ENCODE measurements at regions not wholly inside any gene's neighbourhood (a gene's known extent, or its start where the extent isn't known, plus 50 kb on each side); places are given as distances from the start of the nearest gene placed in this dataset.

GRCh38 chr18:64254399-64255093 lies 105.7 kb upstream of the LINC00305 start:
- Histone ChIP-seq H3K4me3 (no peak overlapping the region), H3K27ac (no peak overlapping the region), H3K4me1 (no peaks in the 10 kb centered on the region), H3K9me3 (no peaks in the 10 kb centered on the region), H3K27me3 (no peaks in the 10 kb centered on the region), H3K36me3 (no peaks in the 10 kb centered on the region)
- intact Hi-C loops (cut with DNase I): no loop called here
- DNase-seq (ENCODE audit: extremely low spot score in 2 of 2): no peak
- TF ChIP-seq POLR2AphosphoS5 (IDR thresholded peaks at IDR 0.05; ENCODE audit: insufficient read depth in 1 of 2, low read depth in 1 of 2) (no peak), CTCF (IDR thresholded peaks at IDR 0.05) (no peak), POLR2A (IDR thresholded peaks at IDR 0.05) (no peak)

- H3K9me3 ChIP-seq: no peaks in the 10 kb centered on the region
- intact Hi-C loops (cut with DNase I): no loop called here
- no peak for TF ChIP-seq POLR2A (IDR thresholded peaks at IDR 0.05)
- TF ChIP-seq CTCF (IDR thresholded peaks at IDR 0.05): no peak
- no peak for TF ChIP-seq POLR2AphosphoS5 (IDR thresholded peaks at IDR 0.05; ENCODE audit: insufficient read depth in 1 of 2, low read depth in 1 of 2)
Measured at GRCh38 chr18:64253873-64254272, 105.0 kb upstream of the LINC00305 start.

GRCh38 chr18:64253222-64253621 lies 104.3 kb upstream of the LINC00305 start:
- intact Hi-C loops (cut with DNase I): no loop called here
- Histone ChIP-seq H3K36me3 (no peaks in the 10 kb centered on the region), H3K4me1 (no peaks in the 10 kb centered on the region), H3K9me3 (no peaks in the 10 kb centered on the region), H3K4me3 (no peak overlapping the region), H3K27me3 (no peaks in the 10 kb centered on the region), H3K27ac (no peak overlapping the region)
- no peak for TF ChIP-seq CTCF (IDR thresholded peaks at IDR 0.05)
- no peak for DNase-seq (ENCODE audit: extremely low spot score in 2 of 2)

More at GRCh38 chr18:64253873-64254272, 105.0 kb upstream of the LINC00305 start:
- Histone ChIP-seq H3K4me3 (no peak overlapping the region), H3K36me3 (no peaks in the 10 kb centered on the region), H3K27ac (no peak overlapping the region), H3K27me3 (no peaks in the 10 kb centered on the region), H3K4me1 (no peaks in the 10 kb centered on the region)
- no peak for DNase-seq (ENCODE audit: extremely low spot score in 2 of 2)

- H3K36me3 ChIP-seq: no peaks in the 10 kb centered on the region
- no peaks in the 10 kb centered on the region for H3K4me1 ChIP-seq
- TF ChIP-seq CTCF (IDR thresholded peaks at IDR 0.05) (no peak), POLR2AphosphoS5 (IDR thresholded peaks at IDR 0.05; ENCODE audit: insufficient read depth in 1 of 2, low read depth in 1 of 2) (no peak), POLR2A (IDR thresholded peaks at IDR 0.05) (no peak)
- no peaks in the 10 kb centered on the region for H3K27me3 ChIP-seq
- H3K4me3 ChIP-seq: no peak overlapping the region
- H3K27ac ChIP-seq: no peak overlapping the region
- DNase-seq (ENCODE audit: extremely low spot score in 2 of 2): no peak
- no peaks in the 10 kb centered on the region for H3K9me3 ChIP-seq
- intact Hi-C loops (cut with DNase I): no loop called here
Measured at GRCh38 chr18:64248836-64249235, 99.9 kb upstream of the LINC00305 start.

- intact Hi-C loops (cut with DNase I): no loop called here
- no peaks in the 10 kb centered on the region for H3K9me3 ChIP-seq
- H3K36me3 ChIP-seq: no peaks in the 10 kb centered on the region
- no peaks in the 10 kb centered on the region for H3K27me3 ChIP-seq
- H3K4me1 ChIP-seq: no peaks in the 10 kb centered on the region
- DNase-seq (ENCODE audit: extremely low spot score in 2 of 2): no peak
- no peak overlapping the region for H3K27ac ChIP-seq
- TF ChIP-seq CTCF (IDR thresholded peaks at IDR 0.05) (no peak), POLR2AphosphoS5 (IDR thresholded peaks at IDR 0.05; ENCODE audit: insufficient read depth in 1 of 2, low read depth in 1 of 2) (no peak), POLR2A (IDR thresholded peaks at IDR 0.05) (no peak)
- no peak overlapping the region for H3K4me3 ChIP-seq
Measured at GRCh38 chr18:64245126-64245861, 96.4 kb upstream of the LINC00305 start.
